ENCODE measurements at regions not wholly inside any gene's neighbourhood (a gene's known extent, or its start where the extent isn't known, plus 50 kb on each side); places are given as distances from the start of the nearest gene placed in this dataset.

GRCh38 chr2:8141780-8142179 lies 540.1 kb upstream of the ID2 start (continued):
- TF ChIP-seq REPIN1 (tag by site-specific recombination; IDR thresholded peaks at IDR 0.05; ENCODE audit: low read depth), result no peak
- TF ChIP-seq TRIM28 (IDR thresholded peaks at IDR 0.05; ENCODE audit: borderline replicate concordance, low read length), result no peak
- no peak for TF ChIP-seq ZNF488 (tag by site-specific recombination; IDR thresholded peaks at IDR 0.05)
- TF ChIP-seq YY1 (tag by site-specific recombination; IDR thresholded peaks at IDR 0.05), result no peak
- no peak for TF ChIP-seq ZNF600 (tag by site-specific recombination; IDR thresholded peaks at IDR 0.05)
- TF ChIP-seq ZNF777 (tag by site-specific recombination; IDR thresholded peaks at IDR 0.05; ENCODE audit: borderline replicate concordance), result no peak
- no peak for TF ChIP-seq ZNF214 (tag by site-specific recombination; IDR thresholded peaks at IDR 0.05; ENCODE audit: borderline replicate concordance)

- ChIA-PET CTCF (no interaction called here), POLR2A (no interaction called here)
- TF ChIP-seq ZNF24 (tag by site-specific recombination; IDR thresholded peaks at IDR 0.05) (no peak), ZBTB26 (tag by site-specific recombination; optimal IDR thresholded peaks at IDR 0.05) (no peak), ZNF555 (tag by site-specific recombination; conservative IDR thresholded peaks at IDR 0.05) (no peak), ZNF433 (tag by site-specific recombination; IDR thresholded peaks at IDR 0.05; ENCODE audit: low read depth) (no peak), ZNF585B (tag by site-specific recombination; IDR thresholded peaks at IDR 0.05) (no peak), ZNF571 (tag by site-specific recombination; IDR thresholded peaks at IDR 0.05) (no peak), ZNF621 (tag by site-specific recombination; IDR thresholded peaks at IDR 0.05) (no peak), ZBTB48 (tag by site-specific recombination; IDR thresholded peaks at IDR 0.05) (no peak), HIC1 (tag by site-specific recombination; IDR thresholded peaks at IDR 0.05) (no peak), ZBTB8A (tag by site-specific recombination; IDR thresholded peaks at IDR 0.05) (no peak), ZNF623 (tag by site-specific recombination; IDR thresholded peaks at IDR 0.05) (no peak), ZNF175 (tag by site-specific recombination; IDR thresholded peaks at IDR 0.05) (no peak), ZNF169 (tag by site-specific recombination; IDR thresholded peaks at IDR 0.05) (no peak), ZNF658 (tag by site-specific recombination; IDR thresholded peaks at IDR 0.05) (no peak), TRIM28 (IDR thresholded peaks at IDR 0.05; ENCODE audit: borderline replicate concordance, low read length) (no peak), ZNF777 (tag by site-specific recombination; IDR thresholded peaks at IDR 0.05; ENCODE audit: borderline replicate concordance) (no peak)
- TF ChIP-seq, protein P1, sequence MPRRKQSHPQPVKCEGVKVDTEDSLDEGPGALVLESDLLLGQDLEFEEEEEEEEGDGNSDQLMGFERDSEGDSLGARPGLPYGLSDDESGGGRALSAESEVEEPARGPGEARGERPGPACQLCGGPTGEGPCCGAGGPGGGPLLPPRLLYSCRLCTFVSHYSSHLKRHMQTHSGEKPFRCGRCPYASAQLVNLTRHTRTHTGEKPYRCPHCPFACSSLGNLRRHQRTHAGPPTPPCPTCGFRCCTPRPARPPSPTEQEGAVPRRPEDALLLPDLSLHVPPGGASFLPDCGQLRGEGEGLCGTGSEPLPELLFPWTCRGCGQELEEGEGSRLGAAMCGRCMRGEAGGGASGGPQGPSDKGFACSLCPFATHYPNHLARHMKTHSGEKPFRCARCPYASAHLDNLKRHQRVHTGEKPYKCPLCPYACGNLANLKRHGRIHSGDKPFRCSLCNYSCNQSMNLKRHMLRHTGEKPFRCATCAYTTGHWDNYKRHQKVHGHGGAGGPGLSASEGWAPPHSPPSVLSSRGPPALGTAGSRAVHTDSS (tag by site-specific recombination; IDR thresholded peaks at IDR 0.05), result no peak
- TF ChIP-seq, protein P2, sequence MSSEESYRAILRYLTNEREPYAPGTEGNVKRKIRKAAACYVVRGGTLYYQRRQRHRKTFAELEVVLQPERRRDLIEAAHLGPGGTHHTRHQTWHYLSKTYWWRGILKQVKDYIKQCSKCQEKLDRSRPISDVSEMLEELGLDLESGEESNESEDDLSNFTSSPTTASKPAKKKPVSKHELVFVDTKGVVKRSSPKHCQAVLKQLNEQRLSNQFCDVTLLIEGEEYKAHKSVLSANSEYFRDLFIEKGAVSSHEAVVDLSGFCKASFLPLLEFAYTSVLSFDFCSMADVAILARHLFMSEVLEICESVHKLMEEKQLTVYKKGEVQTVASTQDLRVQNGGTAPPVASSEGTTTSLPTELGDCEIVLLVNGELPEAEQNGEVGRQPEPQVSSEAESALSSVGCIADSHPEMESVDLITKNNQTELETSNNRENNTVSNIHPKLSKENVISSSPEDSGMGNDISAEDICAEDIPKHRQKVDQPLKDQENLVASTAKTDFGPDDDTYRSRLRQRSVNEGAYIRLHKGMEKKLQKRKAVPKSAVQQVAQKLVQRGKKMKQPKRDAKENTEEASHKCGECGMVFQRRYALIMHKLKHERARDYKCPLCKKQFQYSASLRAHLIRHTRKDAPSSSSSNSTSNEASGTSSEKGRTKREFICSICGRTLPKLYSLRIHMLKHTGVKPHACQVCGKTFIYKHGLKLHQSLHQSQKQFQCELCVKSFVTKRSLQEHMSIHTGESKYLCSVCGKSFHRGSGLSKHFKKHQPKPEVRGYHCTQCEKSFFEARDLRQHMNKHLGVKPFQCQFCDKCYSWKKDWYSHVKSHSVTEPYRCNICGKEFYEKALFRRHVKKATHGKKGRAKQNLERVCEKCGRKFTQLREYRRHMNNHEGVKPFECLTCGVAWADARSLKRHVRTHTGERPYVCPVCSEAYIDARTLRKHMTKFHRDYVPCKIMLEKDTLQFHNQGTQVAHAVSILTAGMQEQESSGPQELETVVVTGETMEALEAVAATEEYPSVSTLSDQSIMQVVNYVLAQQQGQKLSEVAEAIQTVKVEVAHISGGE (tag by site-specific recombination; conservative IDR thresholded peaks at IDR 0.05; ENCODE audit: low read depth), result no peak
- TF ChIP-seq, protein P3, sequence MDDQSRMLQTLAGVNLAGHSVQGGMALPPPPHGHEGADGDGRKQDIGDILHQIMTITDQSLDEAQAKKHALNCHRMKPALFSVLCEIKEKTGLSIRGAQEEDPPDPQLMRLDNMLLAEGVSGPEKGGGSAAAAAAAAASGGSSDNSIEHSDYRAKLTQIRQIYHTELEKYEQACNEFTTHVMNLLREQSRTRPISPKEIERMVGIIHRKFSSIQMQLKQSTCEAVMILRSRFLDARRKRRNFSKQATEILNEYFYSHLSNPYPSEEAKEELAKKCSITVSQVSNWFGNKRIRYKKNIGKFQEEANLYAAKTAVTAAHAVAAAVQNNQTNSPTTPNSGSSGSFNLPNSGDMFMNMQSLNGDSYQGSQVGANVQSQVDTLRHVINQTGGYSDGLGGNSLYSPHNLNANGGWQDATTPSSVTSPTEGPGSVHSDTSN (CRISPR knock-in tag; IDR thresholded peaks at IDR 0.05), result no peak
- Histone ChIP-seq H3K9me3 (ENCODE audit: control insufficient read depth, insufficient read depth, low read depth, low read length) (no peaks in the 10 kb centered on the region), H3K4me1 (ENCODE audit: control insufficient read depth, insufficient read depth, low read length) (no peaks in the 10 kb centered on the region), H3K4me3 (ENCODE audit: low read depth, low read length) (no peak overlapping the region), H3K36me3 (ENCODE audit: control insufficient read depth in 2 of 2, insufficient read depth in 1 of 2, low read length in 2 of 2) (no peaks in the 10 kb centered on the region), H3K27ac (ENCODE audit: extremely low read depth, low read depth, low read length) (no peak overlapping the region)
These were observed 539.4 kb upstream of the ID2 start for GRCh38 chr2:8142461-8142860.
